PC-9 (cell line): ENCODE measurements at regions not wholly inside any gene's neighbourhood (a gene's known extent, or its start where the extent isn't known, plus 50 kb on each side); places are given as distances from the start of the nearest gene placed in this dataset.

Source experiments
- BruUV-seq: library from RNA; stranded (reverse); fragments of 400-500 nt; replicated peaks from 2 replicates; lab custom pipeline; 2021; lab: Mats Ljungman, UMichigan
- CTCF ChIA-PET: fragments of 300-600 bp; sonication (Branson Sonifier 250); formaldehyde crosslinking; loops from one replicate; lab custom pipeline; 2022; ENCODE audit warnings: antibody characterized with exemption; lab: Charles Lee
- POLR2A ChIA-PET: fragments of 300-600 bp; sonication (Branson Sonifier 250); formaldehyde crosslinking; loops from one replicate; lab custom pipeline; 2022; ENCODE audit warnings: antibody characterized with exemption; ENCODE audit not compliant: unreplicated experiment; lab: Charles Lee
- DNase-seq, 2 experiments: peaks; one replicate each; pipeline versions ENCODE4 v3.0.0 to v3.0.0-alpha.2; 2015 to 2022; ENCODE audit warnings: mixed read lengths in 1 of 2
- H2AFZ ChIP-seq: fragments of 200-600 bp; sonication (generic); 2 replicates; pipeline ENCODE4 v1.8.1; 2017; ENCODE audit warnings: antibody characterized with exemption
- H3F3A ChIP-seq: fragments of 200-600 bp; sonication (generic); 2 replicates; pipeline ENCODE4 v1.8.1; 2017; ENCODE audit warnings: antibody characterized with exemption, mild to moderate bottlenecking, low read depth; ENCODE audit not compliant: insufficient read depth
- H3K27ac ChIP-seq: fragments of 200-600 bp; sonication (generic); 2 replicates; pipeline ENCODE4 v1.6.1; 2016; ENCODE audit warnings: mixed run types
- H3K27me3 ChIP-seq: fragments of 200-600 bp; sonication (generic); 2 replicates; pipeline ENCODE4 v1.6.1; 2016; ENCODE audit warnings: low read depth, mixed run types; ENCODE audit not compliant: insufficient read depth
- H3K36me3 ChIP-seq: fragments of 200-600 bp; sonication (generic); 2 replicates; pipeline ENCODE4 v1.6.1; 2016; ENCODE audit warnings: low read depth, mixed run types
- H3K4me1 ChIP-seq: fragments of 200-600 bp; sonication (generic); replicated peaks from 2 replicates; pipeline ENCODE4 v1.6.1; 2016; ENCODE audit warnings: mixed run types; ENCODE audit not compliant: insufficient read depth
- H3K4me2 ChIP-seq: fragments of 200-600 bp; sonication (generic); 2 replicates; pipeline ENCODE4 v1.6.1; 2017; ENCODE audit warnings: mixed run types
- H3K4me3 ChIP-seq: fragments of 200-600 bp; sonication (generic); 2 replicates; pipeline ENCODE4 v1.6.1; 2016; ENCODE audit warnings: mixed run types
- H3K79me2 ChIP-seq: fragments of 200-600 bp; sonication (generic); 2 replicates; pipeline ENCODE4 v1.6.1; 2017; ENCODE audit warnings: low read depth, mixed run types
- H3K9me2 ChIP-seq: fragments of 200-600 bp; sonication (generic); 2 replicates; pipeline ENCODE4 v1.8.1; 2017; ENCODE audit warnings: mild to moderate bottlenecking; ENCODE audit not compliant: insufficient read depth
- H3K9me3 ChIP-seq: fragments of 200-600 bp; sonication (generic); 2 replicates; pipeline ENCODE4 v1.8.1; 2016; ENCODE audit warnings: low read depth; ENCODE audit not compliant: insufficient read depth
- H4K20me1 ChIP-seq: fragments of 200-600 bp; sonication (generic); 2 replicates; pipeline ENCODE4 v1.8.1; 2017; ENCODE audit not compliant: insufficient read depth
- CTCF ChIP-seq: fragments of 200-600 bp; sonication (generic); conservative IDR thresholded peaks from 2 replicates; pipeline ENCODE4 v1.6.1; 2017; ENCODE audit warnings: mixed run types, antibody characterized with exemption, mild to moderate bottlenecking, moderate library complexity
- EZH2 ChIP-seq: fragments of 200-600 bp; sonication (generic); IDR thresholded peaks from 2 replicates; pipeline ENCODE4 v1.8.0; 2017; ENCODE audit warnings: antibody characterized with exemption, low read depth
- intact Hi-C: fragments of 100-400 bp; cut with micrococcal nuclease; formaldehyde crosslinking; loops from one replicate; pipeline ENCODE4 v1.10.0; 2022; ENCODE audit not compliant: unreplicated experiment

- Histone ChIP-seq H3K79me2 (no peaks in the 10 kb centered on the region), H3K9me2 (no peaks in the 10 kb centered on the region), H3F3A (peaks cover 4% of the 10 kb centered on the region; the same call in 1 of the 2 replicates), H4K20me1 (no peaks in the 10 kb centered on the region), H3K36me3 (no peaks in the 10 kb centered on the region), H3K9me3 (no peaks in the 10 kb centered on the region), H3K27ac (no peak overlapping the region), H3K4me3 (no peak overlapping the region), H3K4me2 (no peak overlapping the region), H3K27me3 (no peaks in the 10 kb centered on the region), H2AFZ (no peak overlapping the region), H3K4me1 (no peaks in the 10 kb centered on the region)
- intact Hi-C loops: no loop called here
- TF ChIP-seq EZH2 (no peak), CTCF (no peak)
- BruUV-seq: no TSS peak
- POLR2A ChIA-PET: interaction anchor here (0.7 kb wide), 1 partner anchor 336 kb away, joined by 3 read pairs; no protein-coding TSS in a partner anchor
- CTCF ChIA-PET: no interaction called here
- no peak for DNase-seq
Measured at GRCh38 chr13:105703843-105704242, 831.6 kb downstream of the EFNB2 start.

GRCh38 chr13:105702441-105702840 is 833.0 kb downstream of the EFNB2 start:
- BruUV-seq: no TSS peak
- H3K4me1 ChIP-seq: no peaks in the 10 kb centered on the region
- H3K4me3 ChIP-seq: no peak overlapping the region
- TF ChIP-seq CTCF: no peak
- H3K36me3 ChIP-seq: no peaks in the 10 kb centered on the region
- no peaks in the 10 kb centered on the region for H3K9me2 ChIP-seq
- H3F3A ChIP-seq: peaks cover 4% of the 10 kb centered on the region; the same call in 1 of the 2 replicates
- no peaks in the 10 kb centered on the region for H4K20me1 ChIP-seq
- no peaks in the 10 kb centered on the region for H3K27me3 ChIP-seq
- no peak overlapping the region for H3K4me2 ChIP-seq
- POLR2A ChIA-PET: no interaction called here
- no peak for DNase-seq
- no peaks in the 10 kb centered on the region for H3K9me3 ChIP-seq
- intact Hi-C loops: no loop called here
- 0 out of 2 replicates have a peak overlapping the region, but pooled peaks have one; percentile 17 for H2AFZ ChIP-seq
- no peaks in the 10 kb centered on the region for H3K79me2 ChIP-seq
- CTCF ChIA-PET: no interaction called here
- no peak overlapping the region for H3K27ac ChIP-seq

- H3K27ac ChIP-seq: no peak overlapping the region
- DNase-seq: no peak
- H3K36me3 ChIP-seq: no peaks in the 10 kb centered on the region
- no peak overlapping the region for H2AFZ ChIP-seq
- H3K4me2 ChIP-seq: no peak overlapping the region
- intact Hi-C loops: no loop called here
- no TSS peak for BruUV-seq
- no peaks in the 10 kb centered on the region for H3K79me2 ChIP-seq
- H3K27me3 ChIP-seq: no peaks in the 10 kb centered on the region
- H3F3A ChIP-seq: no peaks in the 10 kb centered on the region
- no peaks in the 10 kb centered on the region for H3K9me2 ChIP-seq
- TF ChIP-seq CTCF: no peak
- TF ChIP-seq EZH2: no peak
- no peak overlapping the region for H3K4me3 ChIP-seq
- no peaks in the 10 kb centered on the region for H4K20me1 ChIP-seq
- H3K4me1 ChIP-seq: no peaks in the 10 kb centered on the region
- ChIA-PET CTCF (no interaction called here), POLR2A (no interaction called here)
- 0 out of 2 replicates have a peak, but pooled peaks cover 8% of the 10 kb centered on the region for H3K9me3 ChIP-seq
Measured at GRCh38 chr13:105692769-105693168, 842.7 kb downstream of the EFNB2 start.
